ENCODE measurements at regions not wholly inside any gene's neighbourhood (a gene's known extent, or its start where the extent isn't known, plus 50 kb on each side); places are given as distances from the start of the nearest gene placed in this dataset.

DNA sequence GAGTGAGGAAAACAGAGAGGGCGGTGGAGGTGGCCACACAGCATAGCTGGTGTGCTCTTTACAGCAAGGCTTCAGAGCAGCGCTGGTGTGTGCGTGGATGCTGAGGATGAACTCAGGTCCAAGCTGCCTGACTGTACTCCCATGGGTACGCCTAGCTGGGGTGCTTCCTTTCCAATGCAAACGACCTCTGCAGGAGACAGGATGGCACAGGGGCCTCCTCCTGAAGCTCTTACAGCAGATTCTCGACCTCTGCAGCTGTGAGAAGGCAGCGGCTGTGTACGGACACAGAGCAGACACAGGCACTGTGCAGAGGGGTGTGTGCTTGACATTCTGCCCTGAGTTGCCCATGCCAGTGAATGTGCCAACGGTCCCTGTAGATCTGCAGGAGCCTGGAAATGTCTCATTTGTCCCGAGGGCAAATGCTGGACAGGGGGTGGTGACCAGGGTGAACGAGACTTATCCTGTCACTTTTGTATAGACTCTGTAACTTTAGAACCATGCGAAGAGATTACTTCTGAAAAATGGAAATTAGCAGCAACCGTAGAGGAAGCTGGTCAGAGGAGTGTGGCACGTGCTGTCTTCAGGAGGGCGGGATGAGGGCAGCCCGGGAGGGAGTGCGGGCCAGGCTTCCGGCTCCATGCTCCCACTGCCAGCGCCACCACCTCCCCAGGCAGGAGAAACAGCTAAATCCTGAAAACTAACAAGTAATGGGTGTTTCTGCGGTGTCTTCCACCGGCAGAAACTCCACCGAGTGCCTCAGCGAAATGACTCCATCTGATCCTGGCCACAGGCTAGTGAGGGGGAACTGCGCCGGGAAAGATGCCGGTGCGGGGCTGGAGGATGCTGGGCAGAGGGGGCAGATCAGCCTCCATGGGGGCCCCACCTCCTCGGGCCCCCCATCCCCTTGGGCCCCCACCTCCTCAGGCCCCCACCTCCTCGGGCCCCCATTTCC, 120.9 kb upstream of the RPS6KA2 start:
- DNase-seq: no peak

DNA sequence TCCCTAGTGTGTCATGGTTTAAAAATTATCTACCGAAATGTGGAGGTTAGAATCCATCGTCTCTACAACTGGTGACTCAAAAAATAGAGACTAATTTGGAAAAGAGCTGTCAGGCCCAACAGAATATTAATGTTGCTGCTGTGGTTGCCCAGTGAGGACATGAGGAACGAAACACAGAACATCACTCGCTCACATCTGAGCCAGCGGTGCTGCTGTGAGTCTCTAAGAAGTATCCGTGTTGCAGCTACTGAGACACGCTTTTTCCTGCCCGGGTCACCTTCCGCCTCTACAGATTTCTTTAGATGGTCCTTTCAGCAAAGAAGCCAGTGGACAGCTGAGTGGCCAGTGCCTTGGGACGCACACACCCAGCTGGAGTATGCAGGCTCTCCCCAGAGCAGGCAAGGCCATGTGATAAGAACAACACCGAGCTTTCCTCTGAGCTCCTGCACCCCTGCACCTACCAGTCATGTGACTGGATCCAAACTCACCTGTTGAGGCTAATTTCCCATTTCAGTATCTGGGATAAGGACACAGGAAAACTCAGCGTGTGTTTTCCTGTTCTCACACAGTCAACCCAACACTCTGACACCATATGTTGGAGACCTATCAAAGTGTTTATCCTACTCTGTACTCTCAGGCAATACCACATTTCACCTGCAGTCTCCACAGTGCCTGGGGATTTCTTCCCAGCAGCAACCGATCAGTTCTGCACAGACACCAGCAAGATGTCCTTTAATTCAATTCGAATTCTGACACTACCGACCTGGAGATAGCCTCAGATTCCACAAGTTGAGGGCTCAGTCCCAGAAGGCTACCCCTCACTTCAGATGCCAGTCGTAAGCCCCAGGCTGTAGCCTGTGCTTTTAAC, 119.0 kb upstream of the RPS6KA2 start:
- no peak for DNase-seq

GRCh38 chr6:166744223-166745134, 117.4 kb upstream of the RPS6KA2 start:
- DNase-seq: no peak

DNA sequence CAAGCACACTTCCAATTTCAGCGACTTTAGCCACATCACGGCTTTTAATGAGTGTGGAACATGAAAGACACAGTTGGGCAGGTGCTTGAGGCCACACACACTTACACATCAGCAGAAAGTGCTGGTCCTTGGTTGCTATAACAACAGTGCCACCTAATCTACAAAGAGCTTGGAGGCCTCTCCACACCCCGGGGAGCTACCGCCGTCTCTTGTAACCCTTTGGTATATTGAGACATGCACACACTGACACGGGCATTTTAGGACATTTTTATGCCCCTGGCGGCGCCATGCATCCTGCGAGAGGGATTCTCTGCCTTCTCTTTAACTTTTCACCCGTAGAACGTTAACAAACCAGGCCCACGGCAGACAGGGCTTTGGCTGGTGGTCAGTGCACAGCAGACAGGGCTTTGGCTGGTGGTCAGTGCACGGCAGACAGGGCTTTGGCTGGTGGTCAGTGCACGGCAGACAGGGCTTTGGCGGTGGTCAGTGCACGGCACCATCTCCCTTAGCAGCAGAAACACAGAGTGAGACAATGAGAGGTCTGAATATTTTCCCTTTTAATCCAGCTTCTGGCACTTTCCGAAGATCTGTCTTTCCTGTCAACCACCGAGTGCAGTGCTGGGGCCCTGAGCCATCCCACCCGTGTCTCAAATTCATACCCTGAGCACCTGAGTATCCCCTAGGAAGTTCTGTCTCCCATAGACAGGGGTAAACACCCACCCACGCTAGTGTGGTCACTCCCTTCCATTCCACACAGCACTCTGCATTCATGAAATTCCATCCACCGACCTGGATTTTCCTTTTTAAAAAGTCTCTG, 116.6 kb upstream of the RPS6KA2 start:
- no peak for DNase-seq

GRCh38 chr6:166742981-166743380, 115.9 kb upstream of the RPS6KA2 start:
- no peak for DNase-seq

DNA sequence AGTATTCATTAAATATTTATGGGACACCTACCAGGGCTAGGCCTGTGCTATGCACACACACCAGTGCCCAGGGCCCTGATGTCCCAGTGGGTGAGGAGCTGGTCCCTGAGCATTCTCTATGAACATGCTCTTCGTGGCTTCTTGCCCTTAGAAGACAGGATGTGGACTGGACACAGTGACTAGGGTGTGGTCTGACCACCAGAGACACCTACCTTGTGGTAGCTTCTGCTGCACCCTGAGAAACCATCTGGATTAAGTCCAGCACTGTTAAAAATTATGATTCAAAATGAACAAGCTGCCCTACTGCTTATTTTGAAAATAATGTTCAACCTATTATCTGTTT, 112.9 kb upstream of the RPS6KA2 start:
- no peak for DNase-seq

GRCh38 chr6:166739117-166739975, 112.3 kb upstream of the RPS6KA2 start:
- DNase-seq: no peak

GRCh38 chr6:166738386-166739116, 111.5 kb upstream of the RPS6KA2 start:
- DNase-seq: no peak

DNA sequence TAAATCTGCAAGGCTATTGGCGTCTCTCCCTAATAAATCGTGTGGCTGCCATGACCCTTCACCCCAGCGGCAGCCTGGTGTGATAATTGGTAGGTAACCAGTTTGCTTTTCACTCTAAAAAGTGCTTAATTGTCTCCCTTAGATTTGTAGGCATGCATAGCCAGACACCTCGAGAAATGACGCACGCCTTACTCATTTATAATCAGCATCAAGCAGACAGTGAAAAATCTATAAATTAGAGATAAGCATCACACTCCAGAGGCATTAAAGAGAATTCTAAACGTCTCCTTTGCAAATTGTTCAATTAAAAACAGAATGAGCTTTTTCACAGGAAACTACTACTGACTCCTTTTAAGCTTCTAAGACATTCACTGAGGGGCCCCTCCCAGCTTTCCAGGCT, 110.2 kb upstream of the RPS6KA2 start:
- no peak for DNase-seq

- no peak for DNase-seq
Measured at GRCh38 chr6:166736634-166737033, 109.6 kb upstream of the RPS6KA2 start.

- no peak for DNase-seq
Measured at GRCh38 chr6:166733900-166734299, 106.8 kb upstream of the RPS6KA2 start.

DNA sequence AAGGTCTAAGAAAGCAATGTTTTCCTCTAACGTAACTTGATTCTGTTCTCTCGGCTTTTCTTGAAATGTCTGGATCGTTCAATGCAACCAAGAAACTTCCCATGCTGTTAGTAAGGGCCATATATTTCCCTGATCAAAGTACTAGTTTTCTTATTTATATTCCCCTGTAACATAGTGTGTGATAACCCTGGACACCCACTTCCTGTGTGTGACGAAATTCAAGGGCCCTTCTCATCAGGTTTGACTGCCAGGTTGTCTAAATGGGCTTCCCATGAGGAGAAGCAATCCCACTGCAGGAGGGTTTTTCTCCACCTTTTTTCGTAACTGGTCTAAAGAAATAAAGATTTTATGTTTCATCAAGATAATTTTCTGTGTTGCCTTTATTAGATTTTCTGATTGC, 102.6 kb upstream of the RPS6KA2 start:
- no peak for DNase-seq

DNA sequence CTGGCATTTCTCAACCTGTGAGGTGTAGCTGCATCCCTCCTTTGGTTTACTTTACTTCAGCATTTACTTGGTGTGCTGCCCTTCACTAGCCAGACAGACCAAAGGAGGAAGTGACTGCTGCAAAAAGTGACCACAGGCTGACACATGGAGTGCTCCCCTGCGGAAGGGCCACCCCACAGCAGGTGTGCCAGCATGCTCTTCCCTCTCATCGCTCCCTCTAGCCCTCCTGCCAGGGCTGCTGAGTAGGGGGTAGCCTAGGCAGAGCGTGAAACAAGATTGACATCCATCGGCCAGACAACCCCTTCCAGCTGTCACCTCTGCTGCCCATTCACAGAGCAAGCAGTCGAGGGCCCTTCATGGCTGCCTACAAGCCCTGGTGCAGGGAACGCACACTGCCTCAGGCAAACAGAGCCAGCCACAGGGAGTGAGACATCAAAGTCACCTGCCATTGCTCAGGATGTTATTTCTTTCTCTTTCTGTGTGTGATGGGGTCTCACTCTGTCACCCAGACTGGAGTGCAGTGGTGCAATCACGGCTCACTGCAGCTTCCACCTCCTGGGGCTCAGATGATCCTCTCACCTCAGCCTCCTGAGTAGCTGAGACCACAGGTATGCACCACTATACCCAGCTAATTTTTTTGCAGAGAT, 102.0 kb upstream of the RPS6KA2 start:
- DNase-seq: no peak

DNA sequence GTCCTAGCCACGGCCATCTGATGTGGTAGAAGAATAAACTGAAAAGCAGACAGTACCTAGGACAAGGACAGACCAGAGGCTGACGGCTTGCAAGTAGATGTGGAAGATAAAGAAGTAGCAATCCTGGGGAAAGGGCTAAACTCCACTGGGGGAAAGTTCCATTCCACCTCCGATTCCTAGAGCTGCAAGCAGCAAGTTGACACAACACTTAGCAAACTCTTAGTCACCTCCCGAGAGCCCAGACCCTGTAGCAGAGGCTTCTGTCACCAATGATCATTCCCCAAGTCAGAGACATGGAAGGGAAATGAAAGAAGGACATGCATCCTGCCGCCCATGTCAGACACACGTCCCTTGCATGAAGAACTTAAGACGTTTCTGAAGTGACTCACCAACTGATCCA, 99.2 kb upstream of the RPS6KA2 start:
- DNase-seq: no peak

GRCh38 chr6:166725571-166725970, 98.5 kb upstream of the RPS6KA2 start:
- no peak for DNase-seq

GRCh38 chr6:166724576-166724975, 97.5 kb upstream of the RPS6KA2 start:
- no peak for DNase-seq

DNA sequence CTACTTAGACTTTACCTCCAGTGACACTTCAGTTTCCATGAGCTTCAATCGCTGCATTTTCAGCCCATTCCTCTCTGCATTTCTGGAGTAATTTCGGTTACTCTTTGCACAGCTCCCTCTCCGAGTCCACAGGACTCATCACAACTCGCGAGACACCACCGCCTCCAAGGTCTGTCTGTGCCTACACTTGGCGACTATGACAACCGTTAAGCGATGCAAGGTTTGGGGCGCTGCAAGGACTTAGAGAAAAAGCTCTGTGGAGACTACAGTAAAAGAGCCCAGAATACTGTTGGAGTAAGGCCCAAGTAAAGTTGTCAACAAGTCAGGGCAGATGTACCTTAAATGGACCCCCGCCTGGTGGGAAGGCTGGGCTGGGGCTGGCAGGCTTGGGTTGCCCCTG, 95.7 kb upstream of the RPS6KA2 start:
- DNase-seq: no peak

GRCh38 chr6:166721576-166721975, 94.5 kb upstream of the RPS6KA2 start:
- DNase-seq: no peak

DNA sequence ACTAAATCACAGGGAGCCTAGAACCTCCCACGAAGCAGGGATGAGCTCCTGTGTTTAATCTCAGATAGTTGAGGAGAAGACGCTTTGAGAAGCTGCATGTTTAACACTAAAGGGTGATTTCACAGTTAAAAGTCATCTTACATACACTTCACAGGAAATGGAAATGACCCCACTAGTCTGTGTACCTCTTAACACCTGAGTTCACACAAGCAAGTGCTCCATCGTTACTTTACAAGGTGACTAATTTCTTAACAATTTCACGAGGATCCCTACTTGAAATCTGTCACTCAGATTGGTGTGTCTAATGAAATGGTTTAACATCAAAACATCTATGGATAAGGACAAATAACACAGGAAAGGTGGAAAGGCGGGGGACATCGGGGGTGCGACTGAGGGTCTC, 93.8 kb upstream of the RPS6KA2 start:
- no peak for DNase-seq

GRCh38 chr6:166719019-166719418, 92.0 kb upstream of the RPS6KA2 start:
- no peak for DNase-seq

Data from activated CD4-positive, alpha-beta T cell treated with anti-CD3 and anti-CD28 coated beads, Interleukin-10, Interleukin-2, amounts not matched to agents 100 ng/mL and 50 ng/mL, durations not matched to agents 16 hours and 8 hours (primary cell).